HepG2 (cell line): ENCODE measurements at regions not wholly inside any gene's neighbourhood (a gene's known extent, or its start where the extent isn't known, plus 50 kb on each side); places are given as distances from the start of the nearest gene placed in this dataset.

ENCODE experiments used
- ATAC-seq: fragments of 200-7000 bp; cut with Tn5 transposase; 3 replicates; pipeline ENCODE4 v1.9.1; 2020; ENCODE audit warnings: mild to moderate bottlenecking, moderate library complexity
- BruUV-seq: library from RNA; stranded (reverse); fragments of 400-500 nt; replicated peaks from 2 replicates; lab custom pipeline; 2021; lab: Mats Ljungman, UMichigan
- CTCF ChIA-PET: fragments of 300-600 bp; formaldehyde crosslinking; extraction: SDS; loops from one replicate; lab custom pipeline; 2021; ENCODE audit warnings: low total read pairs, inconsistent platforms, low intra/inter-chr PET ratio; lab: Yijun Ruan, JAX
- POLR2A ChIA-PET: fragments of 350-600 bp; sonication (Branson Sonifier 250); formaldehyde crosslinking; loops from one replicate; lab custom pipeline; 2020; ENCODE audit warnings: antibody characterized with exemption, inconsistent platforms; lab: Yijun Ruan, JAX
- DNase-seq: peaks from one replicate; pipeline ENCODE4 v3.0.0-alpha.2; 2015; ENCODE audit warnings: low spot score
- FAIRE-seq: peaks from 3 replicates; lab custom pipeline; 2011; peaks lifted over from hg19 to GRCh38; lab: Jason Lieb, UNC
- H2AFZ ChIP-seq: one replicate; pipeline ENCODE4 v1.6.1; 2011; ENCODE audit warnings: low read length, inconsistent platforms
- H3K27ac ChIP-seq: fragments of 300-600 bp; 3 replicates; pipeline ENCODE4 v1.8.0; 2011; ENCODE audit warnings: mixed run types, mild to moderate bottlenecking, mixed read lengths, low read length, inconsistent platforms; ENCODE audit not compliant: insufficient read depth; ENCODE audit errors: extremely low read length
- H3K27me3 ChIP-seq, 2 experiments: fragments of 200-600 bp in 1 of 2; 2 replicates in 1 of 2; 3 replicates in 1 of 2; pipeline versions ENCODE4 v1.6.0 to v1.8.0; 2011; ENCODE audit warnings: low read length in 2 of 2, mild to moderate bottlenecking in 2 of 2, moderate library complexity in 2 of 2, inconsistent platforms in 1 of 2; ENCODE audit not compliant: insufficient read depth in 2 of 2, control insufficient read depth in 1 of 2
- H3K36me3 ChIP-seq, 2 experiments: fragments of 200-600 bp in 1 of 2; replicated peaks in 1 of 2; 2 replicates in 1 of 2; 3 replicates in 1 of 2; pipeline versions ENCODE4 v1.5.1 to v1.8.0; 2011; ENCODE audit warnings: low read length in 2 of 2, inconsistent platforms in 1 of 2; ENCODE audit not compliant: insufficient read depth in 2 of 2, control insufficient read depth in 1 of 2
- H3K4me1 ChIP-seq: 2 replicates; pipeline ENCODE4 v1.5.1; 2012; ENCODE audit warnings: low read length, inconsistent platforms; ENCODE audit not compliant: insufficient read depth
- H3K4me2 ChIP-seq: 2 replicates; pipeline ENCODE4 v1.6.0; 2011; ENCODE audit warnings: low read depth, low read length, inconsistent platforms
- H3K4me3 ChIP-seq, 3 experiments: fragments of 200-600 bp in 1 of 3; sonication (generic), shearing (Covaris generic) in 1 of 3; replicated peaks in 1 of 3; 2 replicates each; pipeline ENCODE4 v1.5.1; 2011 to 2016; ENCODE audit warnings: low read length in 3 of 3, inconsistent platforms in 2 of 3, low read depth in 2 of 3, mild to moderate bottlenecking in 2 of 3, control low read depth in 1 of 3, mixed read lengths in 1 of 3; ENCODE audit not compliant: insufficient read depth in 1 of 3
- H3K79me2 ChIP-seq: one replicate; pipeline ENCODE4 v1.6.1; 2011; ENCODE audit warnings: low read length, inconsistent platforms; ENCODE audit not compliant: insufficient read depth
- H3K9ac ChIP-seq: 2 replicates; pipeline ENCODE4 v1.6.0; 2011; ENCODE audit warnings: mild to moderate bottlenecking, low read depth, low read length, inconsistent platforms; ENCODE audit not compliant: insufficient read depth
- H3K9me3 ChIP-seq: 2 replicates; pipeline ENCODE4 v1.5.1; 2012; ENCODE audit warnings: mild to moderate bottlenecking, low read length
- H4K20me1 ChIP-seq: 2 replicates; pipeline ENCODE4 v1.6.0; 2011; ENCODE audit warnings: inconsistent platforms, mild to moderate bottlenecking, low read length, moderate library complexity; ENCODE audit not compliant: insufficient read depth
- FOSL2 ChIP-seq: sonication (generic); formaldehyde crosslinking; IDR thresholded peaks from 2 replicates; pipeline ENCODE4 v1.4.0; 2020; ENCODE audit warnings: missing genetic modification reagents
- FOXA1 ChIP-seq, 2 experiments: fragments of 450-650 bp in 1 of 2; sonication (generic) in 1 of 2; formaldehyde crosslinking in 1 of 2; IDR thresholded peaks; 2 replicates each; pipeline versions ENCODE4 v1.4.0 to v1.6.1; 2016 to 2020; ENCODE audit warnings: missing genetic modification reagents in 1 of 2
- FOXA3 ChIP-seq: IDR thresholded peaks from 2 replicates; pipeline ENCODE4 v1.6.1; 2016; ENCODE audit warnings: missing genetic modification reagents, missing compliant biosample characterization
- HOXD1 ChIP-seq: sonication (generic); formaldehyde crosslinking; IDR thresholded peaks from 2 replicates; pipeline ENCODE4 v1.5.0; 2020; ENCODE audit warnings: missing genetic modification reagents
- MTF2 ChIP-seq: sonication (generic); formaldehyde crosslinking; IDR thresholded peaks from 2 replicates; pipeline ENCODE4 v1.5.0; 2020; ENCODE audit warnings: missing genetic modification reagents, borderline replicate concordance
- PHB2 ChIP-seq: fragments of 450-650 bp; IDR thresholded peaks from 2 replicates; pipeline ENCODE4 v1.6.1; 2018; ENCODE audit not compliant: partially characterized antibody
- SIX4 ChIP-seq: sonication (generic); formaldehyde crosslinking; IDR thresholded peaks from 2 replicates; pipeline ENCODE4 v1.4.0; 2020; ENCODE audit warnings: missing genetic modification reagents
- YY1 ChIP-seq: IDR thresholded peaks from 2 replicates; pipeline ENCODE4 v1.6.1; 2011; ENCODE audit warnings: low read length, low read depth, moderate library complexity, mild to moderate bottlenecking; ENCODE audit not compliant: insufficient read depth, insufficient replicate concordance
- ZNF382 ChIP-seq: sonication (generic); formaldehyde crosslinking; IDR thresholded peaks from 2 replicates; pipeline ENCODE4 v1.5.0; 2020; ENCODE audit warnings: missing genetic modification reagents, mild to moderate bottlenecking, borderline replicate concordance
- ZNF605 ChIP-seq: sonication (generic); formaldehyde crosslinking; IDR thresholded peaks from 2 replicates; pipeline ENCODE4 v1.8.0; 2022; ENCODE audit warnings: mild to moderate bottlenecking, missing genetic modification reagents
- ZNF644 ChIP-seq: IDR thresholded peaks from 2 replicates; pipeline ENCODE4 v1.6.1; 2016; ENCODE audit warnings: low read depth
- WGBS: methylation state at CpG from one replicate; pipeline ENCODE4 v1.1.6; 2017; ENCODE audit warnings: low lambda C conversion rate; 5-methylcytosine and 5-hydroxymethylcytosine counted together
- in situ Hi-C: cut with HindIII; loops from 2 replicates; pipeline ENCODE4 v1.10.0; 2017; ENCODE audit warnings: low pct_unique_long_range_greater_than_20kb; ENCODE audit not compliant: extremely low pct_ligation_motif_present
- intact Hi-C: fragments of 100-400 bp; cut with micrococcal nuclease; formaldehyde crosslinking; loops from one replicate; pipeline ENCODE4 v1.10.0; 2022; ENCODE audit not compliant: unreplicated experiment
- TF ChIP-seq, protein P1 (sequence below): sonication (generic); formaldehyde crosslinking; IDR thresholded peaks from 2 replicates; pipeline ENCODE4 v1.8.0; 2022; ENCODE audit warnings: mild to moderate bottlenecking, missing genetic modification reagents, moderate library complexity
- TF ChIP-seq, protein P2 (sequence below): IDR thresholded peaks from 2 replicates; pipeline ENCODE4 v1.6.1; 2016; ENCODE audit warnings: mild to moderate bottlenecking, missing biosample characterization, missing genetic modification reagents
- TF ChIP-seq, protein P3 (sequence below): sonication (generic); formaldehyde crosslinking; IDR thresholded peaks from 2 replicates; pipeline ENCODE4 v1.5.0; 2020; ENCODE audit warnings: missing genetic modification reagents
- TF ChIP-seq, protein P4 (sequence below): sonication (generic); formaldehyde crosslinking; IDR thresholded peaks from 2 replicates; pipeline ENCODE4 v1.4.0; 2020; ENCODE audit warnings: missing genetic modification reagents

DNA sequence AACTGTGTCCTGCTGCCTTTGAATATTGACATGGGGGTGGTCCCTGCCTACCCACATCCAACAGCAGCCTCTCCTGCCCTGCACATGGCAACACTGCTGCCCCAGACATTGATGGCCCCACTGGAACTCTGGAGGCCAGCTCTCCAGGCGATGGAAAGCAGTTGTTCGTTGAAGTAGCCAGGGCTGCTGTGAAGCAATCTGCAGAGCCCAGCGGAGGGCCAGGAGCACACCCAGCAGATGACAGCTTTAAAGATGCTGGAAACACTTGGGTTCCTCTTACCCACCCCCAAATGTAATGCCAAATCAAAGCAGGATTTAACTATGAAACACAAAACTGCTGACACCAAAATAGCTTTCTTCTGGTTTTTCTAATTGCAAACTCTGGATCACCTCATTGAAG is 165.6 kb upstream of the NAV2 start:
- no peak overlapping the region for H2AFZ ChIP-seq
- no peak for TF ChIP-seq SIX4 (CRISPR knock-in tag)
- TF ChIP-seq, protein P1, sequence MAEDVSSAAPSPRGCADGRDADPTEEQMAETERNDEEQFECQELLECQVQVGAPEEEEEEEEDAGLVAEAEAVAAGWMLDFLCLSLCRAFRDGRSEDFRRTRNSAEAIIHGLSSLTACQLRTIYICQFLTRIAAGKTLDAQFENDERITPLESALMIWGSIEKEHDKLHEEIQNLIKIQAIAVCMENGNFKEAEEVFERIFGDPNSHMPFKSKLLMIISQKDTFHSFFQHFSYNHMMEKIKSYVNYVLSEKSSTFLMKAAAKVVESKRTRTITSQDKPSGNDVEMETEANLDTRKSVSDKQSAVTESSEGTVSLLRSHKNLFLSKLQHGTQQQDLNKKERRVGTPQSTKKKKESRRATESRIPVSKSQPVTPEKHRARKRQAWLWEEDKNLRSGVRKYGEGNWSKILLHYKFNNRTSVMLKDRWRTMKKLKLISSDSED (CRISPR knock-in tag) = no peak
- no peak for TF ChIP-seq ZNF605 (CRISPR knock-in tag)
- TF ChIP-seq, all 625 proteins: peak for 0
- WGBS = no CpG with 5 or more reads among the region's 3 CpGs
- no peak overlapping the region for H3K4me2 ChIP-seq
- no peak overlapping the region for H3K9ac ChIP-seq
- no peaks in the 10 kb centered on the region for H3K4me1 ChIP-seq
- H3K4me3 ChIP-seq = no peak overlapping the region
- FAIRE-seq = no peak
- no peaks in the 10 kb centered on the region for H3K9me3 ChIP-seq
- H3K27ac ChIP-seq = no peak overlapping the region
- no peak for ATAC-seq
- ChIA-PET POLR2A (no interaction called here), CTCF (no interaction called here)
- no TSS peak for BruUV-seq
- no peak for DNase-seq
- no peaks in the 10 kb centered on the region for H3K36me3 ChIP-seq
- no peaks in the 10 kb centered on the region for H4K20me1 ChIP-seq
- intact Hi-C loops = no loop called here
- in situ Hi-C loops = no loop called here
- no peaks in the 10 kb centered on the region for H3K79me2 ChIP-seq
- H3K27me3 ChIP-seq = peaks cover 1 to 5% of the 10 kb centered on the region in 2 experiments; a peak in 3 of 5 replicates

DNA sequence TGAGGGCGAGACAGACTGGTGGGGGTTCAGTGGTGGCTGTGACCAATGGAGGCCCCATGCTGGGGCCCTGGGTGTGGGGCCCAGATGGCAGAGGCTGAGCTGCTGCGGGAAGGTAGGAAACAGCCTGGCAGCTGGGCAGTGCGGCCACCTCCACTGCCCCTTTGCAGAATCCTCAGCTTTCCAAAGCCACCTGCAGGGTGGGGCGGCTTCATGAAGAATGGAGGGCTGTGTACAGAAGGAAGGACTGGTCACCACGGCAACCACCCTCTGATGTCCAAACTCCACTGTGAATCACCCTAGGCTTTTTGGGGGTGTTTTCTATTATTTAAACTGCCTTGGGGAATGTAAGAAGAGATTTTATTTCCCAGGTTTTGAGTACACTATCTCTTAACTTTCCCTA is 166.3 kb upstream of the NAV2 start:
- ChIA-PET CTCF (no interaction called here), POLR2A (no interaction called here)
- H3K79me2 ChIP-seq = no peaks in the 10 kb centered on the region
- intact Hi-C loops (no loop called here), in situ Hi-C loops (no loop called here)
- H3K9ac ChIP-seq = no peak overlapping the region
- BruUV-seq = no TSS peak
- no peaks in the 10 kb centered on the region for H3K9me3 ChIP-seq
- no peak overlapping the region for H3K27ac ChIP-seq
- H2AFZ ChIP-seq = no peak overlapping the region
- H3K4me2 ChIP-seq = no peak overlapping the region
- no peaks in the 10 kb centered on the region for H4K20me1 ChIP-seq
- 6% methylated on average over 3 of the region's 5 CpGs for WGBS
- TF ChIP-seq FOXA3 (CRISPR knock-in tag) (no peak), ZNF382 (CRISPR knock-in tag) (no peak), FOSL2 (no peak), HOXD1 (CRISPR knock-in tag) (no peak), YY1 (no peak), ZNF644 (CRISPR knock-in tag) (no peak), PHB2 (no peak), MTF2 (CRISPR knock-in tag) (no peak), FOXA1 (IDR thresholded peaks at IDR 0.05) (no peak), FOXA1 (CRISPR knock-in tag; IDR thresholded peaks at IDR 0.05) (no peak)
- TF ChIP-seq, protein P2, sequence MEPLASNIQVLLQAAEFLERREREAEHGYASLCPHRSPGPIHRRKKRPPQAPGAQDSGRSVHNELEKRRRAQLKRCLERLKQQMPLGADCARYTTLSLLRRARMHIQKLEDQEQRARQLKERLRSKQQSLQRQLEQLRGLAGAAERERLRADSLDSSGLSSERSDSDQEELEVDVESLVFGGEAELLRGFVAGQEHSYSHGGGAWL (CRISPR knock-in tag) = no peak
- TF ChIP-seq, protein P3, sequence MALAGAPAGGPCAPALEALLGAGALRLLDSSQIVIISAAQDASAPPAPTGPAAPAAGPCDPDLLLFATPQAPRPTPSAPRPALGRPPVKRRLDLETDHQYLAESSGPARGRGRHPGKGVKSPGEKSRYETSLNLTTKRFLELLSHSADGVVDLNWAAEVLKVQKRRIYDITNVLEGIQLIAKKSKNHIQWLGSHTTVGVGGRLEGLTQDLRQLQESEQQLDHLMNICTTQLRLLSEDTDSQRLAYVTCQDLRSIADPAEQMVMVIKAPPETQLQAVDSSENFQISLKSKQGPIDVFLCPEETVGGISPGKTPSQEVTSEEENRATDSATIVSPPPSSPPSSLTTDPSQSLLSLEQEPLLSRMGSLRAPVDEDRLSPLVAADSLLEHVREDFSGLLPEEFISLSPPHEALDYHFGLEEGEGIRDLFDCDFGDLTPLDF = no peak
- TF ChIP-seq, protein P4, sequence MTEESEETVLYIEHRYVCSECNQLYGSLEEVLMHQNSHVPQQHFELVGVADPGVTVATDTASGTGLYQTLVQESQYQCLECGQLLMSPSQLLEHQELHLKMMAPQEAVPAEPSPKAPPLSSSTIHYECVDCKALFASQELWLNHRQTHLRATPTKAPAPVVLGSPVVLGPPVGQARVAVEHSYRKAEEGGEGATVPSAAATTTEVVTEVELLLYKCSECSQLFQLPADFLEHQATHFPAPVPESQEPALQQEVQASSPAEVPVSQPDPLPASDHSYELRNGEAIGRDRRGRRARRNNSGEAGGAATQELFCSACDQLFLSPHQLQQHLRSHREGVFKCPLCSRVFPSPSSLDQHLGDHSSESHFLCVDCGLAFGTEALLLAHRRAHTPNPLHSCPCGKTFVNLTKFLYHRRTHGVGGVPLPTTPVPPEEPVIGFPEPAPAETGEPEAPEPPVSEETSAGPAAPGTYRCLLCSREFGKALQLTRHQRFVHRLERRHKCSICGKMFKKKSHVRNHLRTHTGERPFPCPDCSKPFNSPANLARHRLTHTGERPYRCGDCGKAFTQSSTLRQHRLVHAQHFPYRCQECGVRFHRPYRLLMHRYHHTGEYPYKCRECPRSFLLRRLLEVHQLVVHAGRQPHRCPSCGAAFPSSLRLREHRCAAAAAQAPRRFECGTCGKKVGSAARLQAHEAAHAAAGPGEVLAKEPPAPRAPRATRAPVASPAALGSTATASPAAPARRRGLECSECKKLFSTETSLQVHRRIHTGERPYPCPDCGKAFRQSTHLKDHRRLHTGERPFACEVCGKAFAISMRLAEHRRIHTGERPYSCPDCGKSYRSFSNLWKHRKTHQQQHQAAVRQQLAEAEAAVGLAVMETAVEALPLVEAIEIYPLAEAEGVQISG (CRISPR knock-in tag) = no peak
- FAIRE-seq (no peak), DNase-seq (no peak), ATAC-seq (no peak)
- H3K36me3 ChIP-seq = no peaks in the 10 kb centered on the region
- H3K27me3 ChIP-seq = peaks cover 1 to 5% of the 10 kb centered on the region in 2 experiments; a peak in 3 of 5 replicates
- no peaks in the 10 kb centered on the region for H3K4me1 ChIP-seq
- no peak overlapping the region for H3K4me3 ChIP-seq
